ENCODE measurements at regions not wholly inside any gene's neighbourhood (a gene's known extent, or its start where the extent isn't known, plus 50 kb on each side); places are given as distances from the start of the nearest gene placed in this dataset.

- intact Hi-C loops (cut with DNase I) = no loop called here
- DNase-seq = no peak
- H3K4me1 ChIP-seq = no peaks in the 10 kb centered on the region
- no peaks in the 10 kb centered on the region for H3K27me3 ChIP-seq
- no peak overlapping the region for H3K27ac ChIP-seq
- WGBS, 2 donors = 82 to 88% methylated on average over 2 of the region's 2 CpGs
- H3K9me3 ChIP-seq = no peaks in the 10 kb centered on the region
- H3K36me3 ChIP-seq = no peaks in the 10 kb centered on the region
- TF ChIP-seq POLR2A (IDR thresholded peaks at IDR 0.05) = no peak
- TF ChIP-seq CTCF (IDR thresholded peaks at IDR 0.05) = no peak
- no peak overlapping the region for H3K4me3 ChIP-seq
Measured at GRCh38 chr3:177977381-177978158, 558.7 kb upstream of the KCNMB2 start.

GRCh38 chr3:177978946-177979345 is 557.3 kb upstream of the KCNMB2 start:
- no peak for DNase-seq
- H3K4me3 ChIP-seq = no peak overlapping the region
- no peaks in the 10 kb centered on the region for H3K9me3 ChIP-seq
- H3K27ac ChIP-seq = no peak overlapping the region
- no peaks in the 10 kb centered on the region for H3K36me3 ChIP-seq
- intact Hi-C loops (cut with DNase I) = no loop called here
- H3K4me1 ChIP-seq = no peaks in the 10 kb centered on the region
- TF ChIP-seq CTCF (IDR thresholded peaks at IDR 0.05) = no peak
- no peak for TF ChIP-seq POLR2A (IDR thresholded peaks at IDR 0.05)
- 85 to 95% methylated on average over 1 of the region's 1 CpG for WGBS, 2 donors
- no peaks in the 10 kb centered on the region for H3K27me3 ChIP-seq

- Histone ChIP-seq H3K9me3 (no peaks in the 10 kb centered on the region), H3K4me3 (no peak overlapping the region), H3K27me3 (no peaks in the 10 kb centered on the region), H3K4me1 (no peaks in the 10 kb centered on the region), H3K27ac (no peak overlapping the region), H3K36me3 (no peaks in the 10 kb centered on the region)
- no peak for TF ChIP-seq CTCF (IDR thresholded peaks at IDR 0.05)
- TF ChIP-seq POLR2A (IDR thresholded peaks at IDR 0.05) = no peak
- 63 to 68% methylated on average over 1 of the region's 1 CpG for WGBS, 2 donors
- intact Hi-C loops (cut with DNase I) = no loop called here
- DNase-seq = no peak
Measured at GRCh38 chr3:177979703-177980102, 556.5 kb upstream of the KCNMB2 start.

GRCh38 chr3:177981576-177981975 is 554.7 kb upstream of the KCNMB2 start:
- Histone ChIP-seq H3K27me3 (no peaks in the 10 kb centered on the region), H3K36me3 (no peaks in the 10 kb centered on the region), H3K4me3 (no peak overlapping the region), H3K27ac (no peak overlapping the region), H3K9me3 (no peaks in the 10 kb centered on the region), H3K4me1 (no peaks in the 10 kb centered on the region)
- TF ChIP-seq POLR2A (IDR thresholded peaks at IDR 0.05) (no peak), CTCF (IDR thresholded peaks at IDR 0.05) (no peak)
- intact Hi-C loops (cut with DNase I) = no loop called here
- no peak for DNase-seq

GRCh38 chr3:177982034-177982433 is 554.2 kb upstream of the KCNMB2 start:
- H3K27me3 ChIP-seq = no peaks in the 10 kb centered on the region
- no peak for DNase-seq
- H3K36me3 ChIP-seq = no peaks in the 10 kb centered on the region
- no peaks in the 10 kb centered on the region for H3K4me1 ChIP-seq
- no peak overlapping the region for H3K4me3 ChIP-seq
- 48 to 53% methylated on average over 1 of the region's 1 CpG for WGBS, 2 donors
- intact Hi-C loops (cut with DNase I) = no loop called here
- TF ChIP-seq POLR2A (IDR thresholded peaks at IDR 0.05) (no peak), CTCF (IDR thresholded peaks at IDR 0.05) (no peak)
- H3K27ac ChIP-seq = no peak overlapping the region
- no peaks in the 10 kb centered on the region for H3K9me3 ChIP-seq
